ENCODE measurements at regions not wholly inside any gene's neighbourhood (a gene's known extent, or its start where the extent isn't known, plus 50 kb on each side); places are given as distances from the start of the nearest gene placed in this dataset.

DNA sequence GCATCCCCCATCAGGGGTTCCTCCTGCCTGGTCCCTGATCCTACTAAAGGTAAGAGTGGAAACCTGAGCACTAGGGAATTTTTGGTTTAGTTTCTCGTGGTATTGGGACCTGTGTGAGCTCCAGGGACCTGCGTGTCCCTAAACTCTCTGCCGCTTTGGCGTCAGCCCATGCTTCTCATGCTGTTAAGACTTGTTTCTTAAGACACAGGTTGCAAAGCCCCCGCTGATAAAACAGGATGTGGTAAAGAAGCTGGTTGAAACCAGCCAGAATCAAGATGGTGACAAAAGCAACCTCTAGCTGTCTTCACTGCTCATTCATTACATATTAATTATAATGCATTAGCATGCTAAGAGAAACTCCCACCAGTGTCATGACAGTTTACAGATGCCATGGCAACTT, 64.6 kb downstream of the LYZL4 start:
- H3K27me3 Mint-ChIP-seq: no peaks in the 10 kb centered on the region
- peaks cover 4% of the 10 kb centered on the region for H3K36me3 Mint-ChIP-seq
- H3K27ac Mint-ChIP-seq: peak overlapping the region; percentile 85
- peak overlapping the region; percentile 57 for H3K4me3 Mint-ChIP-seq
- no peaks in the 10 kb centered on the region for H3K9me3 Mint-ChIP-seq (ENCODE audit: low read depth)
- peaks cover 42% of the 10 kb centered on the region for H3K4me1 Mint-ChIP-seq (ENCODE audit: low read depth)

- Mint-ChIP-seq H3K9me3 (ENCODE audit: low read depth) (no peaks in the 10 kb centered on the region), H3K27ac (no peak overlapping the region), H3K36me3 (peaks cover 7% of the 10 kb centered on the region), H3K4me3 (no peak overlapping the region), H3K27me3 (no peaks in the 10 kb centered on the region), H3K4me1 (ENCODE audit: low read depth) (peaks cover 15% of the 10 kb centered on the region)
Measured at GRCh38 chr3:42340466-42340865, 69.9 kb downstream of the LYZL4 start.

DNA sequence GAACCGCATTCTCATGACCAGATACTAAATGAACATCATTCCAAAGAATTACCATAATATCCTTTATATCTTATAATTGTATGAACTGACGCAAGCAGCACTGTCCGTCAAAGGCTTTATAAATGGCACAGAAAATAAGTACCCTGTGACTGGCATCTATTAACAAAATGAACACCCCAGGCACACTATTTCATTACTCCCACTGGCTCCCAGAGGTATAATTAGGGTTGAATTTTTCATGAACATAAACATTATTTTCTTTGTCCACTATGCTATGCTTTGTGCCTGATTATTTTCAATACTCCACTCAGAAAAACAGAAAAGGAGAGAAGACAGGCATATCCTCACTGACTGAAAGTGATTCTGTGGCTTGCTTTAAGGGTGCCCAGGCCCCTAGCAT, 71.1 kb downstream of the LYZL4 start:
- no peak overlapping the region for H3K4me3 Mint-ChIP-seq
- H3K27me3 Mint-ChIP-seq: no peaks in the 10 kb centered on the region
- peaks cover 7% of the 10 kb centered on the region for H3K36me3 Mint-ChIP-seq

GRCh38 chr3:42336103-42336502, 70.1 kb upstream of the CCK start:
- no peak overlapping the region for H3K4me3 Mint-ChIP-seq
- no peak overlapping the region for H3K27ac Mint-ChIP-seq
- peaks cover 2% of the 10 kb centered on the region for H3K4me1 Mint-ChIP-seq (ENCODE audit: low read depth)
- no peaks in the 10 kb centered on the region for H3K27me3 Mint-ChIP-seq
- H3K9me3 Mint-ChIP-seq (ENCODE audit: low read depth): no peaks in the 10 kb centered on the region
- peaks cover 5% of the 10 kb centered on the region for H3K36me3 Mint-ChIP-seq

More for the DNA sequence above, 71.1 kb downstream of the LYZL4 start:
- H3K27ac Mint-ChIP-seq: no peak overlapping the region
- peaks cover 8% of the 10 kb centered on the region for H3K4me1 Mint-ChIP-seq (ENCODE audit: low read depth)
- H3K9me3 Mint-ChIP-seq (ENCODE audit: low read depth): no peaks in the 10 kb centered on the region

DNA sequence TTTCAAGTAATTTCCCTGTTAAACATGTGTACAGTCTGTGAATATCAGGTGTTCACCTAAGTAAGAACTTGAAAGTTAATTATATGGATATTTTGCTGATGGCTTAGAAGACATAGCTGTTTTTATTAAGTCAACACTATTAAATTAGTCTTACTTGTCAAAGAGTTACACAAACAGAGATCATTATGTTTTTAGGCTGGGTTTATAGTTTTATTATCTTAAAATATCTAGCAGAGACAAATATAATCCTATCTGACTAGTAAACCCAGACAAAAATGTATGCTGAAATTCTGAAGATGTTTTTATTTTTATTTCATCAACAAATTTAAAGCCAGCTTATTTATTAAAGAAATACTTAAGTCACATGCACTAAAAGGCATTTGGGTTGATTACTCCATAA, 51.2 kb upstream of the CCK start:
- H3K4me1 Mint-ChIP-seq (ENCODE audit: low read depth): no peaks in the 10 kb centered on the region
- no peak overlapping the region for H3K27ac Mint-ChIP-seq
- no peak overlapping the region for H3K4me3 Mint-ChIP-seq
- no peaks in the 10 kb centered on the region for H3K27me3 Mint-ChIP-seq
- peaks cover 13% of the 10 kb centered on the region for H3K9me3 Mint-ChIP-seq (ENCODE audit: low read depth)
- H3K36me3 Mint-ChIP-seq: peaks cover 24% of the 10 kb centered on the region
